Liver (tissue), 8 donors: ENCODE measurements at regions not wholly inside any gene's neighbourhood (a gene's known extent, or its start where the extent isn't known, plus 50 kb on each side); places are given as distances from the start of the nearest gene placed in this dataset.

ENCODE experiments used
- DNase-seq: peaks from one replicate; pipeline ENCODE4 v3.0.0-alpha.2; 2017; ENCODE audit warnings: low spot score
- H3K27ac ChIP-seq, 2 donors: one replicate each; pipeline ENCODE4 v1.7.0; 2013; ENCODE audit warnings: inconsistent platforms in 2 of 2, low read length in 2 of 2, control low read depth in 1 of 2, low read depth in 1 of 2, mild to moderate bottlenecking in 1 of 2
- H3K27me3 ChIP-seq, 4 donors: one replicate each; pipeline versions ENCODE4 v1.6.1 to v1.7.0; 2013; ENCODE audit warnings: low read length in 3 of 4, inconsistent platforms in 1 of 4, mild to moderate bottlenecking in 1 of 4, moderate library complexity in 1 of 4; ENCODE audit not compliant: control insufficient read depth in 4 of 4, insufficient read depth in 4 of 4
- H3K36me3 ChIP-seq, 4 donors: one replicate each; pipeline versions ENCODE4 v1.6.1 to v1.7.0; 2013; ENCODE audit warnings: low read length in 3 of 4, mild to moderate bottlenecking in 3 of 4, low read depth in 1 of 4, moderate library complexity in 1 of 4; ENCODE audit not compliant: control insufficient read depth in 4 of 4, insufficient read depth in 3 of 4
- H3K4me1 ChIP-seq, 4 donors: one replicate each; pipeline versions ENCODE4 v1.6.1 to v1.7.0; 2013; ENCODE audit warnings: low read length in 3 of 4, mild to moderate bottlenecking in 3 of 4, moderate library complexity in 1 of 4; ENCODE audit not compliant: control insufficient read depth in 4 of 4, insufficient read depth in 4 of 4
- H3K4me3 ChIP-seq, 3 donors: one replicate each; pipeline versions ENCODE4 v1.6.1 to v1.7.0; 2013; ENCODE audit warnings: low read length in 3 of 3, control low read depth in 1 of 3, low read depth in 1 of 3, mild to moderate bottlenecking in 1 of 3
- H3K9ac ChIP-seq, 2 donors: one replicate each; pipeline ENCODE4 v1.7.0; 2013; ENCODE audit warnings: low read length in 2 of 2, mild to moderate bottlenecking in 2 of 2, moderate library complexity in 2 of 2, control low read depth in 1 of 2, low read depth in 1 of 2
- H3K9me3 ChIP-seq, 4 donors: one replicate each; pipeline versions ENCODE4 v1.6.1 to v1.7.0; 2013; ENCODE audit warnings: low read length in 3 of 4; ENCODE audit not compliant: control insufficient read depth in 4 of 4
- EGR1 ChIP-seq, 2 donors: IDR thresholded peaks; 2 replicates each; pipeline ENCODE4 v1.6.1; 2016 to 2018; ENCODE audit warnings: antibody characterized with exemption in 2 of 2, low read depth in 2 of 2
- FOXA1 ChIP-seq: IDR thresholded peaks from 2 replicates; pipeline ENCODE4 v1.6.1; 2016; ENCODE audit warnings: antibody characterized with exemption
- FOXA2 ChIP-seq: IDR thresholded peaks from 2 replicates; pipeline ENCODE4 v1.6.1; 2016; ENCODE audit warnings: antibody characterized with exemption
- GABPA ChIP-seq, 2 donors: IDR thresholded peaks in 1 of 2; conservative IDR thresholded peaks in 1 of 2; 2 replicates each; pipeline ENCODE4 v1.6.1; 2016; ENCODE audit warnings: antibody characterized with exemption in 2 of 2, mild to moderate bottlenecking in 1 of 2, moderate library complexity in 1 of 2
- HNF4A ChIP-seq, 2 donors: conservative IDR thresholded peaks; 2 replicates each; pipeline ENCODE4 v1.6.1; 2016; ENCODE audit warnings: antibody characterized with exemption in 2 of 2, mild to moderate bottlenecking in 2 of 2
- HNF4G ChIP-seq: IDR thresholded peaks from 2 replicates; pipeline ENCODE4 v1.6.1; 2016; ENCODE audit warnings: antibody characterized with exemption
- JUND ChIP-seq, 2 donors: IDR thresholded peaks; 2 replicates each; pipeline ENCODE4 v1.6.1; 2016; ENCODE audit warnings: antibody characterized with exemption in 2 of 2
- NR2F2 ChIP-seq: IDR thresholded peaks from 2 replicates; pipeline ENCODE4 v1.6.1; 2016; ENCODE audit warnings: antibody characterized with exemption
- RAD21 ChIP-seq, 2 donors: IDR thresholded peaks; 2 replicates each; pipeline ENCODE4 v1.6.1; 2016; ENCODE audit warnings: antibody characterized with exemption in 2 of 2, mild to moderate bottlenecking in 2 of 2
- RXRA ChIP-seq, 2 donors: IDR thresholded peaks; 2 replicates each; pipeline ENCODE4 v1.6.1; 2017 to 2018; ENCODE audit warnings: antibody characterized with exemption in 2 of 2, mild to moderate bottlenecking in 1 of 2
- SP1 ChIP-seq: IDR thresholded peaks from 2 replicates; pipeline ENCODE4 v1.6.1; 2018; ENCODE audit warnings: antibody characterized with exemption, mild to moderate bottlenecking
- TAF1 ChIP-seq: conservative IDR thresholded peaks from 2 replicates; pipeline ENCODE4 v1.6.1; 2016; ENCODE audit warnings: antibody characterized with exemption, mild to moderate bottlenecking
- YY1 ChIP-seq: IDR thresholded peaks from 2 replicates; pipeline ENCODE4 v1.6.1; 2016; ENCODE audit warnings: antibody characterized with exemption, mild to moderate bottlenecking
- WGBS: extraction: QIAGEN DNeasy Blood & Tissue Kit; methylation state at CpG from one replicate; pipeline ENCODE4 v1.1.7; 2013; 5-methylcytosine and 5-hydroxymethylcytosine counted together
- TF ChIP-seq, protein P1 (sequence below): IDR thresholded peaks from 2 replicates; pipeline ENCODE4 v1.6.1; 2016; ENCODE audit warnings: antibody characterized with exemption
- TF ChIP-seq, protein P2 (sequence below): IDR thresholded peaks from 2 replicates; pipeline ENCODE4 v1.6.1; 2016; ENCODE audit warnings: antibody characterized with exemption, mild to moderate bottlenecking
- TF ChIP-seq, protein P3 (sequence below): fragments of 150-350 bp; IDR thresholded peaks from 2 replicates; pipeline ENCODE4 v1.5.1; 2017; ENCODE audit warnings: improper control_type of control experiment, low read depth, low read length; ENCODE audit not compliant: missing input control
- TF ChIP-seq, protein P4 (sequence below): IDR thresholded peaks from 2 replicates; pipeline ENCODE4 v1.6.1; 2016; ENCODE audit warnings: antibody characterized with exemption
- TF ChIP-seq, protein P5 (sequence below): IDR thresholded peaks from 2 replicates; pipeline ENCODE4 v1.6.1; 2016; ENCODE audit warnings: antibody characterized with exemption
- donor health status: healthy.
- donor health status: healthy.
- donor health status: healthy.
- donor health status: healthy.
- donor health status: healthy.

DNA sequence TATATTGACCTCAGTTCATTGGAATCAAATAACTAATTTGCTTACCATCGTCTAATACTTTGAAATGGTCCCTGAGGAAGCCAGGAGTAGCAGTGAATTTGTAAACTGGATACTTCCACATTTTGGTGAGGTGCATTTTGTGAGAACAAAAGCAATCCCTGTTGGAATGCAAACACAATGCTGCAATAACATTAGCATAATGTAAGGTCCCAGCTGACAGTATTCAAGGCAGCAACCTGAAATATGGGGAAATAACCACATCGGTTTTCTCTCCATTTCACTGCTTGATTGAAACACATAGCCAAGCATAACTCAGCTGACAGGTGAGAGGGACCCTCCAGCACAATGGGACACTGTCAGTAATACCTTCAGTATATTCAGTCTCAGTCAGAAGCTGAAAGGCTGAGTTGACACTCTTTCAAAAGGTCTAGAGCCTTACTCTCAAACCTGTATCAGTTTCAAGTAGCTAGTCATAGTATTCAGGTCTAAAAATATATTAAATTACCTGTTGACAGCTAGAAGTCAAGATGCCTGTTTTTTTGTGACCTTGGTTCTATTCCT, 1311.9 kb upstream of the NRXN1 start:
- Histone ChIP-seq H3K9me3 (no peaks in the 10 kb centered on the region), H3K9ac (no peak overlapping the region), H3K27ac (no peak overlapping the region), H3K36me3 (no peaks in the 10 kb centered on the region), H3K4me1 (no peaks in the 10 kb centered on the region), H3K27me3 (no peaks in the 10 kb centered on the region), H3K4me3 (no peak overlapping the region)
- 82% methylated on average over 2 of the region's 2 CpGs for WGBS
- TF ChIP-seq, protein P1, sequence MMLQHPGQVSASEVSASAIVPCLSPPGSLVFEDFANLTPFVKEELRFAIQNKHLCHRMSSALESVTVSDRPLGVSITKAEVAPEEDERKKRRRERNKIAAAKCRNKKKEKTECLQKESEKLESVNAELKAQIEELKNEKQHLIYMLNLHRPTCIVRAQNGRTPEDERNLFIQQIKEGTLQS, result no peak
- TF ChIP-seq, protein P2, sequence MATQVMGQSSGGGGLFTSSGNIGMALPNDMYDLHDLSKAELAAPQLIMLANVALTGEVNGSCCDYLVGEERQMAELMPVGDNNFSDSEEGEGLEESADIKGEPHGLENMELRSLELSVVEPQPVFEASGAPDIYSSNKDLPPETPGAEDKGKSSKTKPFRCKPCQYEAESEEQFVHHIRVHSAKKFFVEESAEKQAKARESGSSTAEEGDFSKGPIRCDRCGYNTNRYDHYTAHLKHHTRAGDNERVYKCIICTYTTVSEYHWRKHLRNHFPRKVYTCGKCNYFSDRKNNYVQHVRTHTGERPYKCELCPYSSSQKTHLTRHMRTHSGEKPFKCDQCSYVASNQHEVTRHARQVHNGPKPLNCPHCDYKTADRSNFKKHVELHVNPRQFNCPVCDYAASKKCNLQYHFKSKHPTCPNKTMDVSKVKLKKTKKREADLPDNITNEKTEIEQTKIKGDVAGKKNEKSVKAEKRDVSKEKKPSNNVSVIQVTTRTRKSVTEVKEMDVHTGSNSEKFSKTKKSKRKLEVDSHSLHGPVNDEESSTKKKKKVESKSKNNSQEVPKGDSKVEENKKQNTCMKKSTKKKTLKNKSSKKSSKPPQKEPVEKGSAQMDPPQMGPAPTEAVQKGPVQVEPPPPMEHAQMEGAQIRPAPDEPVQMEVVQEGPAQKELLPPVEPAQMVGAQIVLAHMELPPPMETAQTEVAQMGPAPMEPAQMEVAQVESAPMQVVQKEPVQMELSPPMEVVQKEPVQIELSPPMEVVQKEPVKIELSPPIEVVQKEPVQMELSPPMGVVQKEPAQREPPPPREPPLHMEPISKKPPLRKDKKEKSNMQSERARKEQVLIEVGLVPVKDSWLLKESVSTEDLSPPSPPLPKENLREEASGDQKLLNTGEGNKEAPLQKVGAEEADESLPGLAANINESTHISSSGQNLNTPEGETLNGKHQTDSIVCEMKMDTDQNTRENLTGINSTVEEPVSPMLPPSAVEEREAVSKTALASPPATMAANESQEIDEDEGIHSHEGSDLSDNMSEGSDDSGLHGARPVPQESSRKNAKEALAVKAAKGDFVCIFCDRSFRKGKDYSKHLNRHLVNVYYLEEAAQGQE, result no peak
- TF ChIP-seq GABPA (IDR thresholded peaks at IDR 0.05 in 1 of 2, conservative IDR thresholded peaks at IDR 0.05 in 1 of 2) (no peak), EGR1 (IDR thresholded peaks at IDR 0.05; ENCODE audit: low read depth in 2 of 2) (no peak), JUND (IDR thresholded peaks at IDR 0.05) (no peak), RXRA (IDR thresholded peaks at IDR 0.05) (no peak), NR2F2 (no peak), FOXA2 (no peak), HNF4G (no peak), YY1 (no peak), TAF1 (no peak), SP1 (no peak), FOXA1 (no peak)
- TF ChIP-seq, protein P3, sequence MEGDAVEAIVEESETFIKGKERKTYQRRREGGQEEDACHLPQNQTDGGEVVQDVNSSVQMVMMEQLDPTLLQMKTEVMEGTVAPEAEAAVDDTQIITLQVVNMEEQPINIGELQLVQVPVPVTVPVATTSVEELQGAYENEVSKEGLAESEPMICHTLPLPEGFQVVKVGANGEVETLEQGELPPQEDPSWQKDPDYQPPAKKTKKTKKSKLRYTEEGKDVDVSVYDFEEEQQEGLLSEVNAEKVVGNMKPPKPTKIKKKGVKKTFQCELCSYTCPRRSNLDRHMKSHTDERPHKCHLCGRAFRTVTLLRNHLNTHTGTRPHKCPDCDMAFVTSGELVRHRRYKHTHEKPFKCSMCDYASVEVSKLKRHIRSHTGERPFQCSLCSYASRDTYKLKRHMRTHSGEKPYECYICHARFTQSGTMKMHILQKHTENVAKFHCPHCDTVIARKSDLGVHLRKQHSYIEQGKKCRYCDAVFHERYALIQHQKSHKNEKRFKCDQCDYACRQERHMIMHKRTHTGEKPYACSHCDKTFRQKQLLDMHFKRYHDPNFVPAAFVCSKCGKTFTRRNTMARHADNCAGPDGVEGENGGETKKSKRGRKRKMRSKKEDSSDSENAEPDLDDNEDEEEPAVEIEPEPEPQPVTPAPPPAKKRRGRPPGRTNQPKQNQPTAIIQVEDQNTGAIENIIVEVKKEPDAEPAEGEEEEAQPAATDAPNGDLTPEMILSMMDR, result no peak
- TF ChIP-seq, protein P4, sequence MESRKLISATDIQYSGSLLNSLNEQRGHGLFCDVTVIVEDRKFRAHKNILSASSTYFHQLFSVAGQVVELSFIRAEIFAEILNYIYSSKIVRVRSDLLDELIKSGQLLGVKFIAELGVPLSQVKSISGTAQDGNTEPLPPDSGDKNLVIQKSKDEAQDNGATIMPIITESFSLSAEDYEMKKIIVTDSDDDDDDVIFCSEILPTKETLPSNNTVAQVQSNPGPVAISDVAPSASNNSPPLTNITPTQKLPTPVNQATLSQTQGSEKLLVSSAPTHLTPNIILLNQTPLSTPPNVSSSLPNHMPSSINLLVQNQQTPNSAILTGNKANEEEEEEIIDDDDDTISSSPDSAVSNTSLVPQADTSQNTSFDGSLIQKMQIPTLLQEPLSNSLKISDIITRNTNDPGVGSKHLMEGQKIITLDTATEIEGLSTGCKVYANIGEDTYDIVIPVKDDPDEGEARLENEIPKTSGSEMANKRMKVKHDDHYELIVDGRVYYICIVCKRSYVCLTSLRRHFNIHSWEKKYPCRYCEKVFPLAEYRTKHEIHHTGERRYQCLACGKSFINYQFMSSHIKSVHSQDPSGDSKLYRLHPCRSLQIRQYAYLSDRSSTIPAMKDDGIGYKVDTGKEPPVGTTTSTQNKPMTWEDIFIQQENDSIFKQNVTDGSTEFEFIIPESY, result no peak
- TF ChIP-seq, protein P5, sequence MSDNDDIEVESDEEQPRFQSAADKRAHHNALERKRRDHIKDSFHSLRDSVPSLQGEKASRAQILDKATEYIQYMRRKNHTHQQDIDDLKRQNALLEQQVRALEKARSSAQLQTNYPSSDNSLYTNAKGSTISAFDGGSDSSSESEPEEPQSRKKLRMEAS, result no peak
- no peak for DNase-seq

DNA sequence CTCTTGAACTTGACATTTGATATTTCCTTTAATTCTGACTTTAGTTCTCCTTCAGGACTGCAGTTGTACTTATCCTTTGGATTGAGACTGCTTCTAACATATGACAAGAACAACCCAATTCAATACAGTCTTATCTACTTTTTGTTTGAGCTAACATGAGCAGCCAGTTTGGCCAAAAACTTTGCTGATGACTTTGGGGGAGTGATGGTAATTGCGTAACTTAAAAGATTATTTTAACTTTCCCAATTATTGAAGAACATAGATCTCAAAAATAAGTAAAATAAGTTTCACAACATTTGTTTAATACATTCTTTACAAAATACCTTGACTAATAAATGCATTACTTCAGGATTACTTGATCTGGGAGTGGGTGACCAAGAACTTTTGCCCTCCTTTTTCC, 1311.1 kb upstream of the NRXN1 start:
- no peaks in the 10 kb centered on the region for H3K36me3 ChIP-seq
- no peak overlapping the region for H3K9ac ChIP-seq
- H3K4me1 ChIP-seq, result no peaks in the 10 kb centered on the region
- no peaks in the 10 kb centered on the region for H3K9me3 ChIP-seq
- DNase-seq, result no peak
- H3K27ac ChIP-seq, result no peak overlapping the region
- H3K4me3 ChIP-seq, result no peak overlapping the region
- 85% methylated on average over 1 of the region's 1 CpG for WGBS
- no peaks in the 10 kb centered on the region for H3K27me3 ChIP-seq
- TF ChIP-seq NR2F2 (no peak), RXRA (IDR thresholded peaks at IDR 0.05) (no peak), RAD21 (IDR thresholded peaks at IDR 0.05) (no peak), YY1 (no peak), GABPA (IDR thresholded peaks at IDR 0.05 in 1 of 2, conservative IDR thresholded peaks at IDR 0.05 in 1 of 2) (no peak), FOXA1 (no peak), EGR1 (IDR thresholded peaks at IDR 0.05; ENCODE audit: low read depth in 2 of 2) (no peak), JUND (IDR thresholded peaks at IDR 0.05) (no peak), HNF4A (conservative IDR thresholded peaks at IDR 0.05) (no peak), SP1 (no peak), HNF4G (no peak), TAF1 (no peak)
- TF ChIP-seq, protein P2, result no peak
- TF ChIP-seq, protein P1, result no peak
